GM10248 (cell line): ENCODE measurements at regions not wholly inside any gene's neighbourhood (a gene's known extent, or its start where the extent isn't known, plus 50 kb on each side); places are given as distances from the start of the nearest gene placed in this dataset.
"Not testable (repeated sequence)": the region's sequence is repeated elsewhere in the genome, so short reads cannot be mapped to it uniquely, and the experiment has no call there.

Experiments used
- CTCF ChIA-PET: fragments of 300-600 bp; sonication (Branson Sonifier 250); formaldehyde crosslinking; extraction: SDS; loops from one replicate; lab custom pipeline; 2021; ENCODE audit warnings: antibody characterized with exemption; lab: Yijun Ruan, JAX
- POLR2A ChIA-PET: fragments of 350-650 bp; sonication (Branson Sonifier 250); formaldehyde crosslinking; extraction: SDS; loops from one replicate; lab custom pipeline; 2020; ENCODE audit warnings: antibody characterized with exemption; lab: Yijun Ruan, JAX
- DNase-seq: peaks from one replicate; pipeline ENCODE4 v3.0.0; 2012; ENCODE audit errors: extremely low spot score
- CTCF ChIP-seq: IDR thresholded peaks from 2 replicates; pipeline ENCODE4 v1.5.1; 2012; ENCODE audit warnings: mild to moderate bottlenecking, low read depth; ENCODE audit errors: extremely low read depth, missing control alignments, control extremely low read depth

- no peak for DNase-seq
- ChIA-PET POLR2A (no interaction called here), CTCF (interaction anchor here (0.9 kb wide), 1 partner anchor 10 kb away, joined by 3 read pairs; no protein-coding TSS in a partner anchor)
- TF ChIP-seq CTCF: no peak
Observed at GRCh38 chr9:115845648-115846312, 307.8 kb upstream of the PAPPA start.

GRCh38 chr9:115847216-115847615 lies 306.4 kb upstream of the PAPPA start:
- POLR2A ChIA-PET: no interaction called here
- no peak for DNase-seq
- CTCF ChIA-PET: no interaction called here

GRCh38 chr9:115849679-115850412 lies 303.7 kb upstream of the PAPPA start:
- no peak for TF ChIP-seq CTCF
- POLR2A ChIA-PET: no interaction called here
- no peak for DNase-seq
- CTCF ChIA-PET: interaction anchor here (2.4 kb wide), 1 partner anchor 22 kb away, joined by 6 read pairs; no protein-coding TSS in a partner anchor

More at GRCh38 chr9:115847216-115847615, 306.4 kb upstream of the PAPPA start:
- no peak for TF ChIP-seq CTCF

- DNase-seq: no peak
- CTCF ChIA-PET: interaction anchor here (2.4 kb wide), 1 partner anchor 21 kb away, joined by 6 read pairs; no protein-coding TSS in a partner anchor
- no peak for TF ChIP-seq CTCF
- POLR2A ChIA-PET: no interaction called here
Observed at GRCh38 chr9:115850548-115851304, 302.9 kb upstream of the PAPPA start.

GRCh38 chr9:115855458-115856133 lies 298.0 kb upstream of the PAPPA start:
- ChIA-PET CTCF (interaction anchor here (0.7 kb wide), 1 partner anchor 10 kb away, joined by 3 read pairs; no protein-coding TSS in a partner anchor), POLR2A (no interaction called here)
- TF ChIP-seq CTCF: no peak
- DNase-seq: no peak

- POLR2A ChIA-PET, CTCF ChIA-PET, DNase-seq: not testable (repeated sequence)
Observed at GRCh38 chr9:115858421-115858820, 295.2 kb upstream of the PAPPA start.
